DND-41 (cell line): ENCODE measurements at regions not wholly inside any gene's neighbourhood (a gene's known extent, or its start where the extent isn't known, plus 50 kb on each side); places are given as distances from the start of the nearest gene placed in this dataset.

Experiments
- ATAC-seq: fragments of 200-7000 bp; cut with Tn5 transposase; 3 replicates; pipeline ENCODE4 v1.9.1; 2021; ENCODE audit warnings: low read depth; ENCODE audit not compliant: insufficient read depth
- DNase-seq: peaks from one replicate; pipeline ENCODE4 v3.0.0-alpha.2; 2020
- H2AFZ ChIP-seq: 2 replicates; pipeline ENCODE4 v1.6.0; 2012; ENCODE audit warnings: low read depth, low read length
- H3K27ac ChIP-seq: 2 replicates; pipeline ENCODE4 v1.5.1; 2012; ENCODE audit warnings: low read length, inconsistent platforms
- H3K27me3 ChIP-seq: fragments of 200-600 bp; sonication (generic); 2 replicates; pipeline ENCODE4 v1.6.0; 2012; ENCODE audit warnings: low read length, mild to moderate bottlenecking, inconsistent platforms; ENCODE audit not compliant: insufficient read depth, poor library complexity
- H3K36me3 ChIP-seq: 2 replicates; pipeline ENCODE4 v1.5.1; 2012; ENCODE audit warnings: low read length, inconsistent platforms; ENCODE audit not compliant: insufficient read depth
- H3K4me1 ChIP-seq: 2 replicates; pipeline ENCODE4 v1.5.1; 2012; ENCODE audit warnings: mild to moderate bottlenecking, low read length; ENCODE audit not compliant: insufficient read depth
- H3K4me2 ChIP-seq: 2 replicates; pipeline ENCODE4 v1.6.0; 2012; ENCODE audit warnings: mild to moderate bottlenecking, moderate library complexity, low read length, inconsistent platforms; ENCODE audit not compliant: insufficient read depth
- H3K4me3 ChIP-seq, 2 experiments: fragments of 200-600 bp in 1 of 2; shearing (Covaris generic) in 1 of 2; 2 replicates each; pipeline ENCODE4 v1.5.1; 2012 to 2016; ENCODE audit warnings: inconsistent platforms in 2 of 2, low read length in 2 of 2, mild to moderate bottlenecking in 2 of 2, low read depth in 1 of 2, moderate library complexity in 1 of 2
- H3K79me2 ChIP-seq: 2 replicates; pipeline ENCODE4 v1.6.0; 2012; ENCODE audit warnings: low read length, inconsistent platforms; ENCODE audit not compliant: insufficient read depth
- H3K9ac ChIP-seq: 2 replicates; pipeline ENCODE4 v1.6.0; 2012; ENCODE audit warnings: low read depth, mild to moderate bottlenecking, inconsistent platforms, low read length, moderate library complexity
- H3K9me3 ChIP-seq: 2 replicates; pipeline ENCODE4 v1.5.1; 2012; ENCODE audit warnings: low read length, moderate library complexity, mild to moderate bottlenecking, inconsistent platforms; ENCODE audit not compliant: insufficient read depth, severe bottlenecking
- H4K20me1 ChIP-seq: 2 replicates; pipeline ENCODE4 v1.6.0; 2012; ENCODE audit warnings: low read length; ENCODE audit not compliant: insufficient read depth
- CTCF ChIP-seq: IDR thresholded peaks from 2 replicates; pipeline ENCODE4 v1.5.1; 2012; ENCODE audit warnings: borderline replicate concordance, low read length, moderate library complexity, mild to moderate bottlenecking; ENCODE audit not compliant: poor library complexity, severe bottlenecking; ENCODE audit errors: extremely low read depth
- EZH2 ChIP-seq: IDR thresholded peaks from 3 replicates; pipeline ENCODE4 v1.6.1; 2012; ENCODE audit warnings: borderline replicate concordance, low read depth, mild to moderate bottlenecking, moderate library complexity, low read length, inconsistent platforms; ENCODE audit not compliant: severe bottlenecking

- no peak overlapping the region for H2AFZ ChIP-seq
- H3K27ac ChIP-seq, result no peak overlapping the region
- ATAC-seq (no peak), DNase-seq (no peak)
- no peaks in the 10 kb centered on the region for H3K36me3 ChIP-seq
- H3K27me3 ChIP-seq, result peaks cover 11% of the 10 kb centered on the region
- no peak overlapping the region for H3K4me2 ChIP-seq
- TF ChIP-seq EZH2 (no peak), CTCF (no peak)
- H3K9me3 ChIP-seq, result no peaks in the 10 kb centered on the region
- no peaks in the 10 kb centered on the region for H4K20me1 ChIP-seq
- H3K4me3 ChIP-seq, result no peak overlapping the region
- no peak overlapping the region for H3K9ac ChIP-seq
- H3K4me1 ChIP-seq, result no peaks in the 10 kb centered on the region
- no peaks in the 10 kb centered on the region for H3K79me2 ChIP-seq
Observed at GRCh38 chr2:180840641-180841040, 139.8 kb upstream of the UBE2E3 start.

GRCh38 chr2:180829836-180830235, 150.6 kb upstream of the UBE2E3 start:
- TF ChIP-seq CTCF (no peak), EZH2 (no peak)
- Histone ChIP-seq H3K27me3 (peaks cover 3% of the 10 kb centered on the region), H2AFZ (no peak overlapping the region), H3K79me2 (no peaks in the 10 kb centered on the region), H3K36me3 (no peaks in the 10 kb centered on the region), H3K4me1 (no peaks in the 10 kb centered on the region), H3K9me3 (no peaks in the 10 kb centered on the region), H3K27ac (no peak overlapping the region), H4K20me1 (no peaks in the 10 kb centered on the region), H3K4me2 (no peak overlapping the region), H3K9ac (no peak overlapping the region), H3K4me3 (no peak overlapping the region)
- no peak for ATAC-seq
- no peak for DNase-seq

- no peaks in the 10 kb centered on the region for H3K9me3 ChIP-seq
Observed at GRCh38 chr2:180829261-180829660, 151.1 kb upstream of the UBE2E3 start.

More at GRCh38 chr2:180829261-180829660, 151.1 kb upstream of the UBE2E3 start:
- H4K20me1 ChIP-seq, result no peaks in the 10 kb centered on the region
- DNase-seq (no peak), ATAC-seq (no peak)
- no peak overlapping the region for H2AFZ ChIP-seq
- H3K79me2 ChIP-seq, result no peaks in the 10 kb centered on the region
- H3K9ac ChIP-seq, result no peak overlapping the region
- H3K4me2 ChIP-seq, result no peak overlapping the region
- H3K27ac ChIP-seq, result no peak overlapping the region
- H3K4me1 ChIP-seq, result no peaks in the 10 kb centered on the region
- H3K4me3 ChIP-seq, result no peak overlapping the region
- peaks cover 3% of the 10 kb centered on the region for H3K27me3 ChIP-seq
- TF ChIP-seq CTCF (no peak), EZH2 (no peak)
- H3K36me3 ChIP-seq, result no peaks in the 10 kb centered on the region
